OCI-LY7 (cell line): ENCODE measurements at regions not wholly inside any gene's neighbourhood (a gene's known extent, or its start where the extent isn't known, plus 50 kb on each side); places are given as distances from the start of the nearest gene placed in this dataset.

Experiments used
- CTCF ChIP-seq: fragments of 200-600 bp; sonication (generic); conservative IDR thresholded peaks from 2 replicates; pipeline ENCODE4 v1.5.1; 2014; ENCODE audit warnings: mild to moderate bottlenecking, antibody characterized with exemption, low read length, moderate library complexity, mixed read lengths
- EZH2phosphoT487 ChIP-seq: fragments of 200-600 bp; sonication (generic); IDR thresholded peaks from 2 replicates; pipeline ENCODE4 v1.6.1; 2018; ENCODE audit warnings: low read depth, borderline replicate concordance, mild to moderate bottlenecking, mixed run types, antibody characterized with exemption, low read length, moderate library complexity, mixed read lengths

- no peak for TF ChIP-seq CTCF
- no peak for TF ChIP-seq EZH2phosphoT487
Measured at GRCh38 chr7:121544238-121544637, 148.1 kb upstream of the FAM3C start.
